ENCODE measurements at regions not wholly inside any gene's neighbourhood (a gene's known extent, or its start where the extent isn't known, plus 50 kb on each side); places are given as distances from the start of the nearest gene placed in this dataset.

DNA sequence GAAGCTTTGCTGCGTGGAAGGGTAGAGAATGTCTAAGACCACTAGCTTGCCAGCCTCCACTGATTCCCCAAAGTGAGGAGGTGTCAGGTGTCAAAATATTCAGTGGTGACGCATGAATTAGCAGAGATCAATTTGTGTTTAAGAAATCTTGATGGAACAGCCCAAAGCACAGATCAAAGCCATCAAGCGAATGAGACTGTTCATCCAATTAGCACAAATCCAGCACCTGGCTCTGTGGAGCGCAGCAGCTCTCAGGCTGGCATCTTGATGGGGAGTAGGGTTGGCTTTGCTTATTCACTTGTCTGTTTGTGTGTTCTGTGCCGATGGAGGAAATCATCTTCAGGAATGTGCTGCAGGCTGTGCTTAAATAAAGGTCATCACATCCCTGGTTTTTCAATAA lies 456.8 kb upstream of the CCL2 start:
- H3K9me3 ChIP-seq = no peaks in the 10 kb centered on the region
- no peak overlapping the region for H3K4me3 ChIP-seq
- intact Hi-C loops (cut with DNase I; ENCODE audit: low total_unique reads) (no loop called here), in situ Hi-C loops (cut with MboI; ENCODE audit: low pct_ligation_motif_present in 1 of 4, low pct_unique_long_range_greater_than_20kb in 1 of 4, low sequenced_read_pairs in 3 of 4) (loop anchor here in 2 of 4 donors (25.0 kb wide), 1 partner anchor 339 kb away; no protein-coding TSS in a partner anchor)
- no peaks in the 10 kb centered on the region for H3K36me3 ChIP-seq
- H3K27me3 ChIP-seq = peaks cover 3% of the 10 kb centered on the region
- H3K27ac ChIP-seq = no peak overlapping the region
- 74 to 90% methylated on average over 2 to 5 of the region's 5 CpGs for WGBS, 2 donors (ENCODE audit: low coverage in 1 of 2)
- H3K4me1 ChIP-seq = no peaks in the 10 kb centered on the region
- TF ChIP-seq POLR2A (IDR thresholded peaks at IDR 0.05) (no peak), POLR2AphosphoS5 (IDR thresholded peaks at IDR 0.05) (no peak), EP300 (IDR thresholded peaks at IDR 0.05; ENCODE audit: low read depth) (no peak)
- TF ChIP-seq, protein P1, sequence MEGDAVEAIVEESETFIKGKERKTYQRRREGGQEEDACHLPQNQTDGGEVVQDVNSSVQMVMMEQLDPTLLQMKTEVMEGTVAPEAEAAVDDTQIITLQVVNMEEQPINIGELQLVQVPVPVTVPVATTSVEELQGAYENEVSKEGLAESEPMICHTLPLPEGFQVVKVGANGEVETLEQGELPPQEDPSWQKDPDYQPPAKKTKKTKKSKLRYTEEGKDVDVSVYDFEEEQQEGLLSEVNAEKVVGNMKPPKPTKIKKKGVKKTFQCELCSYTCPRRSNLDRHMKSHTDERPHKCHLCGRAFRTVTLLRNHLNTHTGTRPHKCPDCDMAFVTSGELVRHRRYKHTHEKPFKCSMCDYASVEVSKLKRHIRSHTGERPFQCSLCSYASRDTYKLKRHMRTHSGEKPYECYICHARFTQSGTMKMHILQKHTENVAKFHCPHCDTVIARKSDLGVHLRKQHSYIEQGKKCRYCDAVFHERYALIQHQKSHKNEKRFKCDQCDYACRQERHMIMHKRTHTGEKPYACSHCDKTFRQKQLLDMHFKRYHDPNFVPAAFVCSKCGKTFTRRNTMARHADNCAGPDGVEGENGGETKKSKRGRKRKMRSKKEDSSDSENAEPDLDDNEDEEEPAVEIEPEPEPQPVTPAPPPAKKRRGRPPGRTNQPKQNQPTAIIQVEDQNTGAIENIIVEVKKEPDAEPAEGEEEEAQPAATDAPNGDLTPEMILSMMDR (IDR thresholded peaks at IDR 0.05) = no peak
- DNase-seq = no peak

DNA sequence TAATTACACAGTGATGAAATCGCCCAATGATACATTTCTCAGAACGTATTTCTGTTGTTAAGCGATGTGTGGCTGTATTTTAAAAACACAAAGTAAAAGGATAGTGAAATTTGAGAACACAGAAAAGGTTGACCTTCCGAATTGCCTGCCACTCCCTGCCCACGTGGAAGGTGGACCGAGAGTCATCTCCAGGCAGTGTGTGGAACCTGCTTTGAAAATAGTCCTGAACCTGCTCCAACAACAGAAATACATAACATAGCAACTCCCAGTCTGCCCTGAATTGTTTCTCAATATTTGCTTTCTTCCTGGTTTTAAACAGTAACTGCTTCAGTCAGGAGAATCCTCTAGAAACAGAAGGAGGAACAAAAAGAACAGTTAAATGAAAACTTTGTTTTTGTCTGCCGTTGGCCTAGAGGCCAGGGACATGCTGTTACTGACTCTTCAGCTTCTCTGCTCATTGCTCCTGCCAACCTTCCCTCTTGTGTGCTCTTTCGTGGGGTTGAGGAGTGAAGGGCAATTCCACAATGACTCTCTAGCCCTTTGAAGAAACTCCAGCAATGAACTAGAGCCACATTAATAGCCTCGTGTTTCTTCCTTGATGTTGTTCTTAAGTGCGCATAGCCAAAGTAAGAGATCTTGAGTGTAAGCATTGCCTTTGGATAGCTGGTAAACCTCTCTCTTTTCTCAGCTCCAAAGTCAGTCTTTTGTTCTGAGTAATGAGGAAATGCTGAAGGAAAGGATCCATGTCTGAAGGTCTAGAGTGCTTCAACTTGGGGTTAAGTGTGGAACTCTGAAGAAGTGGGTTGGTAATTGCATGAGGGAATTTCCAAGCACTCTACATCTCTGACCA lies 452.5 kb upstream of the CCL2 start:
- in situ Hi-C loops (cut with MboI; ENCODE audit: low pct_ligation_motif_present in 1 of 4, low pct_unique_long_range_greater_than_20kb in 1 of 4, low sequenced_read_pairs in 3 of 4) (no loop called here), intact Hi-C loops (cut with DNase I; ENCODE audit: low total_unique reads) (no loop called here)
- TF ChIP-seq, protein P1 (IDR thresholded peaks at IDR 0.05) = no peak
- no peak for TF ChIP-seq EP300 (IDR thresholded peaks at IDR 0.05; ENCODE audit: low read depth)
- TF ChIP-seq POLR2AphosphoS5 (IDR thresholded peaks at IDR 0.05) = no peak
- no peak for TF ChIP-seq POLR2A (IDR thresholded peaks at IDR 0.05)
- no peaks in the 10 kb centered on the region for H3K9me3 ChIP-seq
- H3K27me3 ChIP-seq = peaks cover 3% of the 10 kb centered on the region
- H3K4me1 ChIP-seq = no peaks in the 10 kb centered on the region
- no peaks in the 10 kb centered on the region for H3K36me3 ChIP-seq
- H3K27ac ChIP-seq = no peak overlapping the region
- 57 to 60% methylated on average over 7 to 10 of the region's 10 CpGs for WGBS, 2 donors (ENCODE audit: low coverage in 1 of 2)
- H3K4me3 ChIP-seq = no peak overlapping the region
- DNase-seq = no peak

DNA sequence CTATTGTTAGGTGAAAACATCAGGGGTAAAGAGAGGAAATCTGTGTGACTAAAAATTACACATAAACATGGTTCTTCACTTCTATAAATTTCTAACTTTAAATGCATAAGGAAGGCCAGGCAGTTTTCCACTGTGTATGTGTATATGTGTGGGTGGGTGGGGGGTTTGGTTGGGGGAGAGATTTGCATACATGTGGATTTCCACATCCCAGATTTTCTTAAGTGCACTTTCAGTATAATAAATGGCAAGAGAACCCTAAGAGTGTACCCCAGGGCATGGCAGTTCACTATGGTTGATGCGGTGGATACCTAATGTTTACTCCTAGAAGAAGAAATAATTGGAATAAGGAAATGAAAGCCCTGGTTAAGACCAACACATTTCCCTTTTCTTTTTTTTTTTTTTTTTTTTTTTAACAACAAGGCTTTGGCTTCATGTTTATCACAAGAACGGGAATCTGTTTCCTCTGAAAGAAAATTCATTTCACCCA lies 451.8 kb upstream of the CCL2 start:
- intact Hi-C loops (cut with DNase I; ENCODE audit: low total_unique reads) = no loop called here
- in situ Hi-C loops (cut with MboI; ENCODE audit: low pct_ligation_motif_present in 1 of 4, low pct_unique_long_range_greater_than_20kb in 1 of 4, low sequenced_read_pairs in 3 of 4) = no loop called here
- no peaks in the 10 kb centered on the region for H3K9me3 ChIP-seq
- TF ChIP-seq POLR2A (IDR thresholded peaks at IDR 0.05) = no peak
- TF ChIP-seq EP300 (IDR thresholded peaks at IDR 0.05; ENCODE audit: low read depth) = no peak
- no peak for TF ChIP-seq POLR2AphosphoS5 (IDR thresholded peaks at IDR 0.05)
- TF ChIP-seq, protein P1 (IDR thresholded peaks at IDR 0.05) = no peak
- no peaks in the 10 kb centered on the region for H3K36me3 ChIP-seq
- H3K4me3 ChIP-seq = no peak overlapping the region
- WGBS, 2 donors (ENCODE audit: low coverage in 1 of 2) = 56 to 90% methylated on average over 2 of the region's 2 CpGs
- no peak overlapping the region for H3K27ac ChIP-seq
- H3K4me1 ChIP-seq = no peaks in the 10 kb centered on the region
- H3K27me3 ChIP-seq = peaks cover 3% of the 10 kb centered on the region
- DNase-seq = no peak

DNA sequence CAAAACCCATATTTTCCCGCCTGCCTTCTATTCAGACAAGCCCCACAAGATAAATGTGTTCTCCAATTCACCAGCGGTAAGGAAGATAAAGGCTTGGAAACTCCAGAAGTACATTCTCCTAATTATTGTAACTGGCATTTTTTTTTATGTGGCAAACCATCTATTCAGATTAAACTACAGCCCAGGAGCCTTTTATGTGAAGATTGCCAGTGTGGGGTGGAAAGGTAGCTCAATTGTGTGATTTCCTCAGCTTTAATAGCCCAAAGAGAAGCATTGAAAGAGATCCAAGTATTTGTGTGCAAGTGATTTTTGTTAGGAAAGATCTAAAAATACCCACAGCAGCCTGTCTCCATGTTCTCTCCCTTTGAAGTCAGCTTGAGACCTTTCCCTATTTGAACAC lies 451.4 kb upstream of the CCL2 start:
- H3K9me3 ChIP-seq = no peaks in the 10 kb centered on the region
- intact Hi-C loops (cut with DNase I; ENCODE audit: low total_unique reads) = no loop called here
- no peaks in the 10 kb centered on the region for H3K4me1 ChIP-seq
- no peak for TF ChIP-seq EP300 (IDR thresholded peaks at IDR 0.05; ENCODE audit: low read depth)
- no peak for TF ChIP-seq POLR2A (IDR thresholded peaks at IDR 0.05)
- TF ChIP-seq POLR2AphosphoS5 (IDR thresholded peaks at IDR 0.05) = no peak
- TF ChIP-seq, protein P1 (IDR thresholded peaks at IDR 0.05) = no peak
- H3K27me3 ChIP-seq = peaks cover 3% of the 10 kb centered on the region
- DNase-seq = no peak
- H3K27ac ChIP-seq = no peak overlapping the region
- no peak overlapping the region for H3K4me3 ChIP-seq
- no peaks in the 10 kb centered on the region for H3K36me3 ChIP-seq
- in situ Hi-C loops (cut with MboI; ENCODE audit: low pct_ligation_motif_present in 1 of 4, low pct_unique_long_range_greater_than_20kb in 1 of 4, low sequenced_read_pairs in 3 of 4) = no loop called here
- WGBS, 2 donors (ENCODE audit: low coverage in 1 of 2) = 57 to 67% methylated on average over 1 to 2 of the region's 2 CpGs

All from transverse colon (tissue), 4 donors.